Lower lobe of right lung (tissue), 2 donors: ENCODE measurements at regions not wholly inside any gene's neighbourhood (a gene's known extent, or its start where the extent isn't known, plus 50 kb on each side); places are given as distances from the start of the nearest gene placed in this dataset.

Experiments
- ATAC-seq, 2 donors: fragments of 200-7000 bp; cut with Tn5 transposase; one replicate each; pipeline ENCODE4 v1.9.1; 2020 to 2022; ENCODE audit warnings: mild to moderate bottlenecking in 2 of 2, moderate library complexity in 2 of 2
- DNase-seq: peaks from one replicate; pipeline ENCODE4 v3.0.0-alpha.2; 2020
- H3K27ac ChIP-seq: fragments of 200-600 bp; one replicate; pipeline ENCODE4 v1.8.0; 2022
- H3K27me3 ChIP-seq: fragments of 200-600 bp; one replicate; pipeline ENCODE4 v1.8.0; 2022; ENCODE audit warnings: low read depth
- H3K36me3 ChIP-seq: fragments of 200-600 bp; one replicate; pipeline ENCODE4 v1.8.0; 2022; ENCODE audit warnings: mild to moderate bottlenecking
- H3K4me1 ChIP-seq: fragments of 200-600 bp; one replicate; pipeline ENCODE4 v1.8.0; 2022
- H3K4me3 ChIP-seq: fragments of 200-600 bp; one replicate; pipeline ENCODE4 v1.8.0; 2022; ENCODE audit warnings: mild to moderate bottlenecking
- H3K9me3 ChIP-seq: fragments of 200-600 bp; one replicate; pipeline ENCODE4 v1.8.0; 2022
- CTCF ChIP-seq: fragments of 200-600 bp; IDR thresholded peaks from one replicate; pipeline ENCODE4 v1.8.0; 2022; ENCODE audit warnings: antibody characterized with exemption, mild to moderate bottlenecking
- intact Hi-C: fragments of 100-400 bp; cut with DNase I; formaldehyde crosslinking; loops from one replicate; pipeline ENCODE4 v1.11.0; 2022
- donor health status: DM: no; HTN: yes; CAD: no; lungs with severe emphysema.

GRCh38 chr5:159792180-159792579 is 124.1 kb upstream of the ADRA1B start:
- H3K36me3 ChIP-seq = no peaks in the 10 kb centered on the region

DNA sequence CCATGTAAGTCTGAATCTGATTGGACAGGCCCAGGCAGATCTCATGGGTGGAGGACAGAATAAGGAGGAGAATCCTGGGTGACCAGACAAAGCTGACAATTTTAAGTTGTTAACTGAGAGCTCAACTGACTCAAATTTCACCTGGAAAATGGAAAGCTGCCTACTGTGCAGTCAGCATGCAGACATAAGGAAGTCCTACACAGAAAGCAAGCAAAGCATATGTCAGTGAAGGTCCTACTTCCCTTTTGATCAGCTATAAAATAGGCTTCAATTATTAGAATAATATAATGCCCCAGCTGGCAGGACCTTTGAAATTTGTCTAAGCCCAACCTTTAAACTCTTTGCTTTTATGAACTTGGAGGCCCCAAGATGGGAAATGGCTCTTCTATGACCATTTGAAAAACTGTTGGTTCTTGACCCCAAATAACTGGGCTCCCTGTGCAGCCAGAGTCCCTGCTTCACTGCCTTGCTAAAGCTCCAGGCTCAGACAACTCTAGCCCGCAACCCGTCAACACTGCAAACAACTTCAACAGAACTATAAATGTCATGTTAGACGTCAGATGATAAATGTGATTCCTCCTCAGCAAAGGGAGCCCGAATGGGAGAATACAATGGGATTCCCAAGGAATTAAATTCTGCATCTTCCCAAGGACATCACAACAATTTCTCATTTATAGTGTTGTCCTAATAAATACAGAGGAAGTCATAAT is 118.9 kb upstream of the ADRA1B start:
- Histone ChIP-seq H3K9me3 (no peaks in the 10 kb centered on the region), H3K4me1 (no peaks in the 10 kb centered on the region), H3K4me3 (no peak overlapping the region), H3K27ac (no peak overlapping the region), H3K36me3 (no peaks in the 10 kb centered on the region), H3K27me3 (no peaks in the 10 kb centered on the region)
- no peak for ATAC-seq
- no peak for DNase-seq
- intact Hi-C loops = no loop called here
- TF ChIP-seq CTCF = no peak

More at GRCh38 chr5:159792180-159792579, 124.1 kb upstream of the ADRA1B start:
- Histone ChIP-seq H3K27me3 (no peaks in the 10 kb centered on the region), H3K4me3 (no peak overlapping the region), H3K4me1 (peaks cover 14% of the 10 kb centered on the region), H3K27ac (no peak overlapping the region), H3K9me3 (no peaks in the 10 kb centered on the region)
- intact Hi-C loops = no loop called here
- DNase-seq (no peak), ATAC-seq (no peak)
- TF ChIP-seq CTCF = no peak

DNA sequence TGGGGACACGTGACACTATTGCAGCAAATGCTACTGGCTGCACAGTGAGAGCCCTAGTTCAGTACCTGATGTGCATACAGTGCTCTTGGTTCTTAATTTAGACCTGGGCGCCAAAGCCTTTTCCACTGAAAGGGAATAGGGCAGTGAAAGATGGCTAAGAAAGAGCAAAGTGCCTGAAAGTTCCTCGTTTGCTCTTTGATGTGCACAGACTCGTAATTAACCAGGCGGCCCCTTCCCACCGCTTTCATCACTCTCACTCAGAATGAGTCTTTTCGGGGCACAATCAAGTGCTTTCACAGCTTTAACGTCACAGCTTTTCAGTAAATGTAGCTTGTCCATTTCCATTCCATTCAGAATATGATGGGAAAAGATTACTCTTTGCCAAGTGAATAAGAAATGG is 116.6 kb upstream of the ADRA1B start:
- DNase-seq = no peak

DNA sequence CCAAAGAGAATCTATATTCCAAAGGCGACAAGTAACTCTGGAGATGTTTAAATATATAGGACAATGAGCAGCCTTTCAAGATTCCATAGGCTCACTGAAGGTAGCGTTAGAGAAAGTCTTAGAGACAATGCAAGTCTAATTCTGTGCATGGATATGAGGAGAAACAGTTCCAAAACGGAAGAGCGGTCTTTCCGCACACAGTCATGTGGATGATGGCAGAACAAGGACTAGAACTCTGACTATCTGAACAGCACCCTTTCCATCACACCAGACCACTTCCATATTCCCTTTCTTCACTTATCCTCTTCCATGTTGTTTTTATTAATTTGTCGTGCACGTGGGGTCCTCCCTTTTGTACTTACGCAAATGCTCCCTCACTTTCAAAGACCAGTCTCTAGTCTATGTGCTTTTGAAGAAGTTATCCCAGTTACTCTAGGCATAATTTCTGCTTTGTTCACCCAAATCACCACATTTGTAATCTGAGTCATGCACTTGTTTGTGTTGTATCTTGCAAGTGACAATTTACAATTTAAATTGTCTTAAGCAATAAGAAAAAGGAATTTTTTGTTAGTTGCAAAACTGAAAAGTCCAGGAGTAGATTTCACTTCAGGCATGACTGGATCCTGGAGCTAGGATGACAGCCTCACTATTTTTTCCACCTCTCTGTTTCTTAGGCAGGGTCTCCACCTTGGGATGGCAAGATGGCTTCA is 116.0 kb upstream of the ADRA1B start:
- DNase-seq (no peak), ATAC-seq (no peak)
- Histone ChIP-seq H3K9me3 (no peaks in the 10 kb centered on the region), H3K4me1 (no peaks in the 10 kb centered on the region), H3K4me3 (no peak overlapping the region), H3K27me3 (no peaks in the 10 kb centered on the region), H3K27ac (no peak overlapping the region), H3K36me3 (no peaks in the 10 kb centered on the region)
- intact Hi-C loops = no loop called here
- no peak for TF ChIP-seq CTCF

More for the DNA sequence above, 116.6 kb upstream of the ADRA1B start:
- Histone ChIP-seq H3K4me3 (no peak overlapping the region), H3K9me3 (no peaks in the 10 kb centered on the region), H3K27me3 (no peaks in the 10 kb centered on the region), H3K36me3 (no peaks in the 10 kb centered on the region), H3K4me1 (no peaks in the 10 kb centered on the region), H3K27ac (no peak overlapping the region)
- TF ChIP-seq CTCF = no peak
- no peak for ATAC-seq
- intact Hi-C loops = no loop called here

- Histone ChIP-seq H3K9me3 (no peaks in the 10 kb centered on the region), H3K4me3 (no peak overlapping the region), H3K4me1 (no peaks in the 10 kb centered on the region), H3K27ac (no peak overlapping the region), H3K27me3 (no peaks in the 10 kb centered on the region), H3K36me3 (no peaks in the 10 kb centered on the region)
- ATAC-seq = no peak
- DNase-seq = no peak
- intact Hi-C loops = no loop called here
- TF ChIP-seq CTCF = no peak
These were observed 115.0 kb upstream of the ADRA1B start for GRCh38 chr5:159801303-159801702.
